Caco-2 (cell line): ENCODE measurements at regions not wholly inside any gene's neighbourhood (a gene's known extent, or its start where the extent isn't known, plus 50 kb on each side); places are given as distances from the start of the nearest gene placed in this dataset.

Experiments used
- BruUV-seq: library from RNA; stranded (reverse); fragments of 400-500 nt; replicated peaks from 2 replicates; lab custom pipeline; 2021; lab: Mats Ljungman, UMichigan
- CTCF ChIA-PET: fragments of 300-600 bp; sonication (Branson Sonifier 250); formaldehyde crosslinking; loops from one replicate; lab custom pipeline; 2022; ENCODE audit warnings: antibody characterized with exemption; lab: Charles Lee
- POLR2A ChIA-PET: fragments of 300-600 bp; sonication (Branson Sonifier 250); formaldehyde crosslinking; loops from one replicate; lab custom pipeline; 2022; ENCODE audit warnings: antibody characterized with exemption; lab: Charles Lee
- DNase-seq, 2 experiments: peaks; one replicate each; pipeline versions ENCODE4 v3.0.0 to v3.0.0-alpha.2; 2020 to 2022
- H3K27me3 ChIP-seq: replicated peaks from 2 replicates; pipeline ENCODE4 v1.6.0; 2011; ENCODE audit warnings: low read length; ENCODE audit not compliant: control insufficient read depth, insufficient read depth
- H3K36me3 ChIP-seq: 2 replicates; pipeline ENCODE4 v1.5.1; 2011; ENCODE audit warnings: low read length; ENCODE audit not compliant: control insufficient read depth, insufficient read depth
- H3K4me1 ChIP-seq: fragments of 250-450 bp; sonication (Bioruptor Pico); 2 replicates; pipeline ENCODE4 v1.5.1; 2020; ENCODE audit warnings: mild to moderate bottlenecking
- H3K4me3 ChIP-seq: 2 replicates; pipeline ENCODE4 v1.5.1; 2011; ENCODE audit warnings: low read depth, mild to moderate bottlenecking, control low read depth, low read length
- H3K9me3 ChIP-seq: fragments of 250-450 bp; sonication (Bioruptor Pico); 2 replicates; pipeline ENCODE4 v1.5.1; 2020; ENCODE audit warnings: mild to moderate bottlenecking, moderate library complexity
- H3K27ac Mint-ChIP-seq: one replicate; pipeline ENCODE4 v1.8.0; 2022; ENCODE audit warnings: mixed read lengths; ENCODE audit not compliant: unreplicated experiment
- H3K27me3 Mint-ChIP-seq: one replicate; pipeline ENCODE4 v1.8.0; 2022; ENCODE audit warnings: mixed read lengths; ENCODE audit not compliant: insufficient read depth, unreplicated experiment
- H3K36me3 Mint-ChIP-seq: one replicate; pipeline ENCODE4 v1.8.0; 2022; ENCODE audit warnings: mild to moderate bottlenecking, mixed read lengths; ENCODE audit not compliant: insufficient read depth, unreplicated experiment
- H3K4me1 Mint-ChIP-seq: one replicate; pipeline ENCODE4 v1.8.0; 2022; ENCODE audit warnings: low read depth, mixed read lengths; ENCODE audit not compliant: unreplicated experiment
- H3K4me3 Mint-ChIP-seq: one replicate; pipeline ENCODE4 v1.8.0; 2022; ENCODE audit warnings: mild to moderate bottlenecking, moderate library complexity, mixed read lengths; ENCODE audit not compliant: unreplicated experiment
- H3K9me3 Mint-ChIP-seq: one replicate; pipeline ENCODE4 v1.8.0; 2022; ENCODE audit warnings: mixed read lengths; ENCODE audit not compliant: unreplicated experiment
- CTCF ChIP-seq, 2 experiments: fragments of 200-600 bp in 1 of 2; IDR thresholded peaks; 1 replicate in 1 of 2; 2 replicates in 1 of 2; pipeline versions ENCODE4 v1.5.1 to v1.8.0; 2011 to 2022; ENCODE audit warnings: antibody characterized with exemption in 1 of 2, control low read depth in 1 of 2, inconsistent platforms in 1 of 2, low read depth in 1 of 2, low read length in 1 of 2, mild to moderate bottlenecking in 1 of 2, moderate library complexity in 1 of 2; ENCODE audit not compliant: insufficient read depth in 1 of 2, severe bottlenecking in 1 of 2, unreplicated experiment in 1 of 2
- intact Hi-C: fragments of 100-400 bp; cut with micrococcal nuclease; formaldehyde crosslinking; loops from one replicate; pipeline ENCODE4 v1.10.0; 2022; ENCODE audit not compliant: unreplicated experiment

GRCh38 chr6:10221178-10221577 is 193.7 kb downstream of the TFAP2A start:
- Histone ChIP-seq H3K9me3 (no peaks in the 10 kb centered on the region), H3K4me3 (no peak overlapping the region), H3K4me1 (no peaks in the 10 kb centered on the region), H3K27me3 (no peaks in the 10 kb centered on the region), H3K36me3 (no peaks in the 10 kb centered on the region)
- TF ChIP-seq CTCF (IDR thresholded peaks at IDR 0.05; ENCODE audit: insufficient read depth in 1 of 2, low read depth in 1 of 2, low read length in 1 of 2, severe bottlenecking in 1 of 2, unreplicated experiment in 1 of 2), result no peak
- POLR2A ChIA-PET, result no interaction called here
- no TSS peak for BruUV-seq
- no peak overlapping the region for H3K4me3 Mint-ChIP-seq
- H3K9me3 Mint-ChIP-seq, result peaks cover 12% of the 10 kb centered on the region
- intact Hi-C loops, result no loop called here
- DNase-seq, result no peak
- no peaks in the 10 kb centered on the region for H3K36me3 Mint-ChIP-seq
- CTCF ChIA-PET, result no interaction called here
- H3K27ac Mint-ChIP-seq, result no peak overlapping the region
- peaks cover 9% of the 10 kb centered on the region for H3K4me1 Mint-ChIP-seq
- peaks cover 2% of the 10 kb centered on the region for H3K27me3 Mint-ChIP-seq

GRCh38 chr6:10219510-10219909 is 195.4 kb downstream of the TFAP2A start:
- intact Hi-C loops, result no loop called here
- peaks cover 5% of the 10 kb centered on the region for H3K27me3 Mint-ChIP-seq
- H3K27me3 ChIP-seq, result no peaks in the 10 kb centered on the region
- no peaks in the 10 kb centered on the region for H3K36me3 ChIP-seq
- no peak for DNase-seq
- POLR2A ChIA-PET, result no interaction called here
- no peaks in the 10 kb centered on the region for H3K4me1 ChIP-seq
- H3K4me1 Mint-ChIP-seq, result no peaks in the 10 kb centered on the region
- BruUV-seq, result no TSS peak
- TF ChIP-seq CTCF (IDR thresholded peaks at IDR 0.05; ENCODE audit: insufficient read depth in 1 of 2, low read depth in 1 of 2, low read length in 1 of 2, severe bottlenecking in 1 of 2, unreplicated experiment in 1 of 2), result no peak
- H3K9me3 ChIP-seq, result no peaks in the 10 kb centered on the region
- H3K36me3 Mint-ChIP-seq, result no peaks in the 10 kb centered on the region
- no peaks in the 10 kb centered on the region for H3K9me3 Mint-ChIP-seq
- CTCF ChIA-PET, result no interaction called here
- no peak overlapping the region for H3K4me3 ChIP-seq
- no peak overlapping the region for H3K4me3 Mint-ChIP-seq
- no peak overlapping the region for H3K27ac Mint-ChIP-seq

GRCh38 chr6:10217111-10217510 is 197.8 kb downstream of the TFAP2A start:
- no peaks in the 10 kb centered on the region for H3K4me1 ChIP-seq
- Mint-ChIP-seq H3K4me3 (no peak overlapping the region), H3K27ac (no peak overlapping the region), H3K36me3 (no peaks in the 10 kb centered on the region), H3K9me3 (no peaks in the 10 kb centered on the region), H3K27me3 (peaks cover 5% of the 10 kb centered on the region), H3K4me1 (no peaks in the 10 kb centered on the region)
- H3K27me3 ChIP-seq, result no peaks in the 10 kb centered on the region
- no peaks in the 10 kb centered on the region for H3K9me3 ChIP-seq
- DNase-seq, result no peak
- intact Hi-C loops, result no loop called here
- H3K4me3 ChIP-seq, result no peak overlapping the region
- CTCF ChIA-PET, result no interaction called here
- TF ChIP-seq CTCF (IDR thresholded peaks at IDR 0.05; ENCODE audit: insufficient read depth in 1 of 2, low read depth in 1 of 2, low read length in 1 of 2, severe bottlenecking in 1 of 2, unreplicated experiment in 1 of 2), result no peak
- POLR2A ChIA-PET, result no interaction called here
- BruUV-seq, result no TSS peak
- H3K36me3 ChIP-seq, result no peaks in the 10 kb centered on the region
